Astrocyte (in vitro differentiated cells and primary cell): ENCODE measurements at regions not wholly inside any gene's neighbourhood (a gene's known extent, or its start where the extent isn't known, plus 50 kb on each side); places are given as distances from the start of the nearest gene placed in this dataset.

Experiments used
- DNase-seq: peaks from one replicate; pipeline ENCODE4 v3.0.0-alpha.2; 2010; ENCODE audit warnings: low read depth
- FAIRE-seq: peaks from 2 replicates; lab custom pipeline; 2011; peaks lifted over from hg19 to GRCh38; lab: Jason Lieb, UNC
- H2AFZ ChIP-seq: 2 replicates; pipeline ENCODE4 v1.6.0; 2012; ENCODE audit warnings: low read depth, low read length, inconsistent platforms
- H3K27ac ChIP-seq: 2 replicates; pipeline ENCODE4 v1.5.1; 2011; ENCODE audit warnings: low read depth, low read length, inconsistent platforms
- H3K27me3 ChIP-seq: 2 replicates; pipeline ENCODE4 v1.6.0; 2011; ENCODE audit warnings: low read length, inconsistent platforms; ENCODE audit not compliant: insufficient read depth
- H3K36me3 ChIP-seq: 2 replicates; pipeline ENCODE4 v1.5.1; 2011; ENCODE audit warnings: low read length, inconsistent platforms; ENCODE audit not compliant: insufficient read depth
- H3K4me1 ChIP-seq: 2 replicates; pipeline ENCODE4 v1.5.1; 2011; ENCODE audit warnings: low read length, inconsistent platforms; ENCODE audit not compliant: insufficient read depth
- H3K4me2 ChIP-seq: 2 replicates; pipeline ENCODE4 v1.6.0; 2012; ENCODE audit warnings: low read length, inconsistent platforms
- H3K4me3 ChIP-seq: 2 replicates; pipeline ENCODE4 v1.5.1; 2011; ENCODE audit warnings: low read depth, mild to moderate bottlenecking, low read length, inconsistent platforms; ENCODE audit not compliant: insufficient read depth
- H3K79me2 ChIP-seq: 2 replicates; pipeline ENCODE4 v1.6.0; 2012; ENCODE audit warnings: mild to moderate bottlenecking, low read length, inconsistent platforms; ENCODE audit not compliant: insufficient read depth
- H3K9ac ChIP-seq: 2 replicates; pipeline ENCODE4 v1.6.0; 2012; ENCODE audit warnings: mild to moderate bottlenecking, low read length, inconsistent platforms
- H3K9me3 ChIP-seq: 2 replicates; pipeline ENCODE4 v1.5.1; 2012; ENCODE audit warnings: low read depth, mild to moderate bottlenecking, low read length, inconsistent platforms; ENCODE audit not compliant: insufficient read depth
- H4K20me1 ChIP-seq: 2 replicates; pipeline ENCODE4 v1.6.0; 2012; ENCODE audit warnings: low read length, inconsistent platforms; ENCODE audit not compliant: insufficient read depth
- H3K27ac Mint-ChIP-seq: one replicate; pipeline ENCODE4 v1.8.0; 2021; ENCODE audit warnings: mild to moderate bottlenecking, mixed read lengths; ENCODE audit not compliant: unreplicated experiment
- H3K27me3 Mint-ChIP-seq: one replicate; pipeline ENCODE4 v1.8.0; 2021; ENCODE audit warnings: low read depth, mixed read lengths; ENCODE audit not compliant: unreplicated experiment
- H3K36me3 Mint-ChIP-seq: one replicate; pipeline ENCODE4 v1.8.0; 2021; ENCODE audit warnings: low read depth, mixed read lengths; ENCODE audit not compliant: unreplicated experiment
- H3K4me1 Mint-ChIP-seq: one replicate; pipeline ENCODE4 v1.8.0; 2021; ENCODE audit warnings: low read depth, mixed read lengths; ENCODE audit not compliant: unreplicated experiment
- H3K4me3 Mint-ChIP-seq: one replicate; pipeline ENCODE4 v1.8.0; 2021; ENCODE audit warnings: mild to moderate bottlenecking, moderate library complexity, mixed read lengths; ENCODE audit not compliant: unreplicated experiment
- H3K9me3 Mint-ChIP-seq: one replicate; pipeline ENCODE4 v1.8.0; 2021; ENCODE audit warnings: mild to moderate bottlenecking, mixed read lengths; ENCODE audit not compliant: unreplicated experiment
- CTCF ChIP-seq: IDR thresholded peaks from 2 replicates; pipeline ENCODE4 v1.5.1; 2011; ENCODE audit warnings: low read depth, mild to moderate bottlenecking, inconsistent platforms, low read length, moderate library complexity; ENCODE audit not compliant: insufficient read depth
- EZH2 ChIP-seq: IDR thresholded peaks from 2 replicates; pipeline ENCODE4 v1.6.1; 2012; ENCODE audit warnings: mild to moderate bottlenecking, low read length, inconsistent platforms; ENCODE audit not compliant: insufficient read depth

- no peaks in the 10 kb centered on the region for H3K36me3 ChIP-seq
- DNase-seq = no peak
- H3K27ac ChIP-seq = no peak overlapping the region
- no peak overlapping the region for H3K9ac ChIP-seq
- no peaks in the 10 kb centered on the region for H3K79me2 ChIP-seq
- no peak overlapping the region for H3K27ac Mint-ChIP-seq
- TF ChIP-seq EZH2 (no peak), CTCF (no peak)
- no peak overlapping the region for H3K4me3 ChIP-seq
- H3K27me3 ChIP-seq = no peaks in the 10 kb centered on the region
- H3K4me1 Mint-ChIP-seq = peaks cover 19% of the 10 kb centered on the region
- H2AFZ ChIP-seq = no peak overlapping the region
- no peak overlapping the region for H3K4me2 ChIP-seq
- no peaks in the 10 kb centered on the region for H4K20me1 ChIP-seq
- FAIRE-seq = no peak
- H3K9me3 ChIP-seq = no peaks in the 10 kb centered on the region
- H3K4me3 Mint-ChIP-seq = no peak overlapping the region
- H3K9me3 Mint-ChIP-seq = peaks cover 2% of the 10 kb centered on the region
- no peaks in the 10 kb centered on the region for H3K36me3 Mint-ChIP-seq
- H3K4me1 ChIP-seq = no peaks in the 10 kb centered on the region
- H3K27me3 Mint-ChIP-seq = no peaks in the 10 kb centered on the region
These were observed 170.7 kb upstream of the TP63 start for GRCh38 chr3:189460511-189460910.

GRCh38 chr3:189464799-189465198 lies 166.4 kb upstream of the TP63 start:
- Mint-ChIP-seq H3K4me1 (no peaks in the 10 kb centered on the region), H3K9me3 (no peaks in the 10 kb centered on the region), H3K36me3 (no peaks in the 10 kb centered on the region), H3K4me3 (no peak overlapping the region), H3K27me3 (no peaks in the 10 kb centered on the region), H3K27ac (no peak overlapping the region)
- no peak overlapping the region for H3K27ac ChIP-seq
- H3K4me3 ChIP-seq = no peak overlapping the region
- no peaks in the 10 kb centered on the region for H3K36me3 ChIP-seq
- DNase-seq (no peak), FAIRE-seq (no peak)
- H3K9ac ChIP-seq = no peak overlapping the region
- no peaks in the 10 kb centered on the region for H3K79me2 ChIP-seq
- no peaks in the 10 kb centered on the region for H3K9me3 ChIP-seq
- no peaks in the 10 kb centered on the region for H3K4me1 ChIP-seq
- TF ChIP-seq CTCF (no peak), EZH2 (no peak)
- no peak overlapping the region for H2AFZ ChIP-seq
- no peak overlapping the region for H3K4me2 ChIP-seq
- H3K27me3 ChIP-seq = no peaks in the 10 kb centered on the region
- no peaks in the 10 kb centered on the region for H4K20me1 ChIP-seq

GRCh38 chr3:189466004-189466403 lies 165.2 kb upstream of the TP63 start:
- Histone ChIP-seq H3K79me2 (no peaks in the 10 kb centered on the region), H3K4me1 (no peaks in the 10 kb centered on the region), H3K9me3 (no peaks in the 10 kb centered on the region), H3K36me3 (no peaks in the 10 kb centered on the region), H3K27me3 (no peaks in the 10 kb centered on the region), H3K9ac (no peak overlapping the region), H3K4me3 (no peak overlapping the region), H3K4me2 (no peak overlapping the region), H3K27ac (no peak overlapping the region), H2AFZ (no peak overlapping the region), H4K20me1 (no peaks in the 10 kb centered on the region)
- H3K4me3 Mint-ChIP-seq = no peak overlapping the region
- H3K27me3 Mint-ChIP-seq = no peaks in the 10 kb centered on the region
- DNase-seq = no peak
- no peaks in the 10 kb centered on the region for H3K9me3 Mint-ChIP-seq
- no peak for FAIRE-seq
- no peaks in the 10 kb centered on the region for H3K4me1 Mint-ChIP-seq
- H3K27ac Mint-ChIP-seq = no peak overlapping the region
- no peak for TF ChIP-seq CTCF
- no peak for TF ChIP-seq EZH2
- no peaks in the 10 kb centered on the region for H3K36me3 Mint-ChIP-seq
